ENCODE measurements at regions not wholly inside any gene's neighbourhood (a gene's known extent, or its start where the extent isn't known, plus 50 kb on each side); places are given as distances from the start of the nearest gene placed in this dataset.
A peak's percentile ranks its signal among the peaks of the same experiment; 100 is the strongest.

GRCh38 chr9:109913461-109913810 lies 133.4 kb downstream of the PALM2AKAP2 start:
- no peak for DNase-seq (ENCODE audit: low read depth in 3 of 3)

GRCh38 chr9:109914280-109915027 lies 134.5 kb downstream of the PALM2AKAP2 start:
- no peak for DNase-seq (ENCODE audit: low read depth in 3 of 3)

- DNase-seq (ENCODE audit: low read depth in 3 of 3), result no peak
Observed at GRCh38 chr9:109916316-109916715, 136.3 kb downstream of the PALM2AKAP2 start.

GRCh38 chr9:109918339-109919163 lies 138.6 kb downstream of the PALM2AKAP2 start:
- peak in 2 of 3 donors; percentile 22 to 68 for DNase-seq (ENCODE audit: low read depth in 3 of 3)

GRCh38 chr9:109919736-109920408 lies 139.9 kb downstream of the PALM2AKAP2 start:
- no peak for DNase-seq (ENCODE audit: low read depth in 3 of 3)

- no peak for DNase-seq (ENCODE audit: low read depth in 3 of 3)
Observed at GRCh38 chr9:109922617-109923470, 142.8 kb downstream of the PALM2AKAP2 start.

GRCh38 chr9:109923471-109923760 lies 143.4 kb downstream of the PALM2AKAP2 start:
- DNase-seq (ENCODE audit: low read depth in 3 of 3), result no peak

GRCh38 chr9:109923806-109924205 lies 143.8 kb downstream of the PALM2AKAP2 start:
- DNase-seq (ENCODE audit: low read depth in 3 of 3), result no peak

GRCh38 chr9:109925799-109926198 lies 145.8 kb downstream of the PALM2AKAP2 start:
- DNase-seq (ENCODE audit: low read depth in 3 of 3), result no peak

- DNase-seq (ENCODE audit: low read depth in 3 of 3), result no peak
Observed at GRCh38 chr9:109926421-109926869, 146.4 kb downstream of the PALM2AKAP2 start.

GRCh38 chr9:109931623-109932022 lies 151.6 kb downstream of the PALM2AKAP2 start:
- DNase-seq (ENCODE audit: low read depth in 3 of 3), result no peak

- peak in 1 of 3 donors; percentile 54 for DNase-seq (ENCODE audit: low read depth in 3 of 3)
Observed at GRCh38 chr9:109934136-109934856, 154.3 kb downstream of the PALM2AKAP2 start.

GRCh38 chr9:109934857-109935215 lies 154.8 kb downstream of the PALM2AKAP2 start:
- no peak for DNase-seq (ENCODE audit: low read depth in 3 of 3)

GRCh38 chr9:109935406-109936087 lies 155.5 kb downstream of the PALM2AKAP2 start:
- no peak for DNase-seq (ENCODE audit: low read depth in 3 of 3)

- DNase-seq (ENCODE audit: low read depth in 3 of 3), result no peak
Observed at GRCh38 chr9:109937861-109938453, 158.0 kb downstream of the PALM2AKAP2 start.

- DNase-seq (ENCODE audit: low read depth in 3 of 3), result no peak
Observed at GRCh38 chr9:109939698-109940342, 159.8 kb downstream of the PALM2AKAP2 start.

- no peak for DNase-seq (ENCODE audit: low read depth in 3 of 3)
Observed at GRCh38 chr9:109940561-109940960, 160.6 kb downstream of the PALM2AKAP2 start.

GRCh38 chr9:109941771-109942170 lies 161.8 kb downstream of the PALM2AKAP2 start:
- DNase-seq (ENCODE audit: low read depth in 3 of 3), result no peak

GRCh38 chr9:109945573-109945972 lies 165.6 kb downstream of the PALM2AKAP2 start:
- DNase-seq (ENCODE audit: low read depth in 3 of 3), result no peak

- DNase-seq (ENCODE audit: low read depth in 3 of 3), result no peak
Observed at GRCh38 chr9:109948453-109948852, 168.5 kb downstream of the PALM2AKAP2 start.
